ENCODE measurements at regions not wholly inside any gene's neighbourhood (a gene's known extent, or its start where the extent isn't known, plus 50 kb on each side); places are given as distances from the start of the nearest gene placed in this dataset.

- no TSS peak for BruUV-seq (replicated peaks)
- intact Hi-C loops (cut with micrococcal nuclease; ENCODE audit: unreplicated experiment): no loop called here
- no peaks in the 10 kb centered on the region for H3K79me2 ChIP-seq (ENCODE audit: low read depth)
- no peak overlapping the region for H3K4me2 ChIP-seq
- TF ChIP-seq EZH2 (IDR thresholded peaks at IDR 0.05; ENCODE audit: low read depth): no peak
- no peak for TF ChIP-seq CTCF (conservative IDR thresholded peaks at IDR 0.05)
- no peaks in the 10 kb centered on the region for H3K27me3 ChIP-seq (ENCODE audit: insufficient read depth, low read depth)
- H3K4me1 ChIP-seq (replicated peaks; ENCODE audit: insufficient read depth): peaks cover 34% of the 10 kb centered on the region
- H3K4me3 ChIP-seq: no peak overlapping the region
- CTCF ChIA-PET: no interaction called here
- DNase-seq: no peak
- H2AFZ ChIP-seq: no peak overlapping the region
- H3F3A ChIP-seq (ENCODE audit: insufficient read depth, low read depth): peaks cover 11% of the 10 kb centered on the region; the same call in 1 of the 2 replicates
- H3K27ac ChIP-seq: no peak overlapping the region
- H3K9me3 ChIP-seq (ENCODE audit: insufficient read depth, low read depth): no peaks in the 10 kb centered on the region
- no peaks in the 10 kb centered on the region for H4K20me1 ChIP-seq (ENCODE audit: insufficient read depth)
- no peaks in the 10 kb centered on the region for H3K9me2 ChIP-seq (ENCODE audit: insufficient read depth)
- POLR2A ChIA-PET (ENCODE audit: unreplicated experiment): no interaction called here
- H3K36me3 ChIP-seq (ENCODE audit: low read depth): no peaks in the 10 kb centered on the region
These were observed 164.5 kb downstream of the PSMG1 start for GRCh38 chr21:39018730-39019129.

- Histone ChIP-seq H3K9me3 (ENCODE audit: insufficient read depth, low read depth) (no peaks in the 10 kb centered on the region), H3K4me1 (replicated peaks; ENCODE audit: insufficient read depth) (peaks cover 34% of the 10 kb centered on the region), H3K4me3 (no peak overlapping the region), H3K36me3 (ENCODE audit: low read depth) (no peaks in the 10 kb centered on the region), H2AFZ (no peak overlapping the region), H3K79me2 (ENCODE audit: low read depth) (no peaks in the 10 kb centered on the region), H3F3A (ENCODE audit: insufficient read depth, low read depth) (peaks cover 11% of the 10 kb centered on the region; the same call in 1 of the 2 replicates), H3K4me2 (no peak overlapping the region), H3K9me2 (ENCODE audit: insufficient read depth) (no peaks in the 10 kb centered on the region), H4K20me1 (ENCODE audit: insufficient read depth) (no peaks in the 10 kb centered on the region), H3K27ac (no peak overlapping the region), H3K27me3 (ENCODE audit: insufficient read depth, low read depth) (no peaks in the 10 kb centered on the region)
- DNase-seq: no peak
- ChIA-PET CTCF (no interaction called here), POLR2A (ENCODE audit: unreplicated experiment) (no interaction called here)
- no TSS peak for BruUV-seq (replicated peaks)
- intact Hi-C loops (cut with micrococcal nuclease; ENCODE audit: unreplicated experiment): no loop called here
- TF ChIP-seq CTCF (conservative IDR thresholded peaks at IDR 0.05) (no peak), EZH2 (IDR thresholded peaks at IDR 0.05; ENCODE audit: low read depth) (no peak)
These were observed 166.4 kb downstream of the PSMG1 start for GRCh38 chr21:39016740-39017315.

GRCh38 chr21:39014747-39015146 lies 168.5 kb downstream of the PSMG1 start:
- H3K4me1 ChIP-seq (replicated peaks; ENCODE audit: insufficient read depth): peaks cover 15% of the 10 kb centered on the region
- H4K20me1 ChIP-seq (ENCODE audit: insufficient read depth): no peaks in the 10 kb centered on the region
- no peak for TF ChIP-seq CTCF (conservative IDR thresholded peaks at IDR 0.05)
- no peak for TF ChIP-seq EZH2 (IDR thresholded peaks at IDR 0.05; ENCODE audit: low read depth)
- H3K27ac ChIP-seq: peak overlapping the region; percentile 56
- H3K9me2 ChIP-seq (ENCODE audit: insufficient read depth): no peaks in the 10 kb centered on the region
- no peaks in the 10 kb centered on the region for H3K36me3 ChIP-seq (ENCODE audit: low read depth)
- ChIA-PET CTCF (interaction anchor here (0.7 kb wide), 1 partner anchor 25 kb away, joined by 7 read pairs; no protein-coding TSS in a partner anchor), POLR2A (ENCODE audit: unreplicated experiment) (interaction anchor here (0.6 kb wide), 1 partner anchor 208 kb away, joined by 5 read pairs; no protein-coding TSS in a partner anchor)
- no TSS peak for BruUV-seq (replicated peaks)
- H3K4me2 ChIP-seq: peak overlapping the region; percentile 63
- H2AFZ ChIP-seq: no peak overlapping the region
- H3K79me2 ChIP-seq (ENCODE audit: low read depth): no peaks in the 10 kb centered on the region
- DNase-seq: peak; percentile 25 to 85
- 0 out of 2 replicates have a peak overlapping the region, but pooled peaks have one; percentile 26 for H3K4me3 ChIP-seq
- no peaks in the 10 kb centered on the region for H3K9me3 ChIP-seq (ENCODE audit: insufficient read depth, low read depth)
- no peaks in the 10 kb centered on the region for H3K27me3 ChIP-seq (ENCODE audit: insufficient read depth, low read depth)
- H3F3A ChIP-seq (ENCODE audit: insufficient read depth, low read depth): peaks cover 11% of the 10 kb centered on the region; the same call in 1 of the 2 replicates
- intact Hi-C loops (cut with micrococcal nuclease; ENCODE audit: unreplicated experiment): no loop called here

Measured in PC-9 (cell line).